ENCODE measurements at regions not wholly inside any gene's neighbourhood (a gene's known extent, or its start where the extent isn't known, plus 50 kb on each side); places are given as distances from the start of the nearest gene placed in this dataset.
"Not testable (repeated sequence)": the region's sequence is repeated elsewhere in the genome, so short reads cannot be mapped to it uniquely, and the experiment has no call there.

DNA sequence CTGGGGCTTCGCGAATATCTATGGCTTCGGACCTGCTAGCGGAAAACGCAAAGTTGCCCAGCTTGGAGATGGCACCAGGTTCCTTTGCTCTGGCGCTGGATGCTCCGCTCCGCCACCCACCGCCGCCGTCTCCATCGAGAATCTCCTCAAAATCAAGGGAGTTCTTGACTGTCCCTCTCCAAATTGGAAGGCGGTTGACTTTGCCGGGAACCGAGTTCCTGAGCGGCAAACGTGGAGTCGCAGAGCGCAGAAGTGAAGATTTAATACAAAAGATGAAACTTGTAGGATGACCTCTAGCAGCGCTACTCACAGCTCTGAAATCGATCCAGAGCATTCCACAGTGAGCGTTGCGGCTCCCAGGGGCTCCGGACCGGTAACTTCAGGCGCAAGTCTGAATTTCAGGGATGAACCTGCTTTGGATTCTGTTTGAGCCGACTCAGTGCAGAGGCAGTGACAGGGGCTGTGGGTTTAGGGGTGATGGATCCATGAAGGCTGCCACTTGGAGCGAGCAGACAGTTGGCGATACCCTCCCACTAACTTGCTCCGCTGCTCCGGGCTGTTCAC lies 1641.5 kb upstream of the C9orf72 start:
- Histone ChIP-seq H3K36me3 (ENCODE audit: control insufficient read depth in 3 of 3, insufficient read depth in 3 of 3, low read length in 3 of 3) (no peaks in the 10 kb centered on the region), H3K27ac (ENCODE audit: low read depth, low read length) (no peak overlapping the region), H3K9ac (ENCODE audit: low read depth in 1 of 3, low read length in 3 of 3) (no peak overlapping the region), H3K9me3 (ENCODE audit: control insufficient read depth in 3 of 3, low read length in 3 of 3) (no peaks in the 10 kb centered on the region), H3K27me3 (ENCODE audit: control insufficient read depth in 3 of 3, insufficient read depth in 3 of 3, low read length in 3 of 3) (peaks cover 37 to 47% (median 40%) of the 10 kb centered on the region in 3 donors), H3K4me1 (ENCODE audit: control insufficient read depth in 3 of 3, insufficient read depth in 3 of 3, low read length in 3 of 3) (peaks cover 4 to 9% (median 5%) of the 10 kb centered on the region in 3 donors), H3K4me3 (ENCODE audit: low read length in 3 of 3) (no peak overlapping the region)

DNA sequence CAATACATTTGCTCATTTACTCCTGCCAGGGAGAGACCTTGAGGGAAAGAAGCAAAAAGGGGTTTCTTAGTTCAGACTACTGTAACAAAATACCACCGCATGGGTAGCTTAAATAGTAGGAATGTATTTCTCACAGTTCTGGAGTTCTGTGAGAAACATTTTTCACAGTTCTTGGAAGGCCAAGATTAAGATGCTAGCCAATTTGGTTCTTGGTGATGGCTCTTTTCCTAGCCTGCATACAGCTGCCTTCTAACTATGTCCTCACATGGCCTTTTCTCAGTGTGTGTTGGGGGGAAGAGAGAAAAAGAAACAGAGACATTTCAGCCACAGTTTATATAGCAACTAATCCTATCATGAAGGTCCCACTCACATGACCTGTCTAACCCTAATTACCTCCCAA lies 1644.7 kb upstream of the C9orf72 start:
- Histone ChIP-seq H3K4me3 (ENCODE audit: low read length in 3 of 3) (no peak overlapping the region), H3K27me3 (ENCODE audit: control insufficient read depth in 3 of 3, insufficient read depth in 3 of 3, low read length in 3 of 3) (peaks cover 21 to 32% (median 23%) of the 10 kb centered on the region in 3 donors), H3K4me1 (ENCODE audit: control insufficient read depth in 3 of 3, insufficient read depth in 3 of 3, low read length in 3 of 3) (peaks cover 0 to 3% (median under 1%) of the 10 kb centered on the region in 3 donors), H3K27ac (ENCODE audit: low read depth, low read length) (no peak overlapping the region), H3K36me3 (ENCODE audit: control insufficient read depth in 3 of 3, insufficient read depth in 3 of 3, low read length in 3 of 3) (no peaks in the 10 kb centered on the region), H3K9me3 (ENCODE audit: control insufficient read depth in 3 of 3, low read length in 3 of 3) (no peaks in the 10 kb centered on the region), H3K9ac (ENCODE audit: low read depth in 1 of 3, low read length in 3 of 3) (no peak overlapping the region)

GRCh38 chr9:29220596-29221251 lies 1647.4 kb upstream of the C9orf72 start:
- Histone ChIP-seq H3K27ac (ENCODE audit: low read depth, low read length) (no peak overlapping the region), H3K9ac (ENCODE audit: low read depth in 1 of 3, low read length in 3 of 3) (no peak overlapping the region)

DNA sequence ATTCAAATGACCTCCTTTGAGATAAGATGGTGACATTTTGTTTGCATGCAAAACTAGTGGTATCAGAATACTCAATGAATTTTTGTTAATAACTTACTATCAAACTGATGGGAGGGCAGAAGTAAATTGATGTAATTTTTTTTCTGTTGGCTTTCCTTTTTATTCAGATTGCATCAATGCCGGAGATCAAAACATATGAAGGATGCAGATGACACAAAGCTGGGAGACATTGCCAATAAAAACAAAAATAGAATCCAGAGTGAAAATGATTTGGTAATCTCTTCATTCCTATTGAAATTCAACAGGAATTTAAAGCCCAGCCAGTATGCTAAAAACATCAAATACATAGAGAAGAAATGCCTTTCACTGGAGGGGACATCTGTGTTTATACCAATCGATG lies 1655.3 kb upstream of the C9orf72 start:
- no peaks in the 10 kb centered on the region for H3K27me3 ChIP-seq (ENCODE audit: control insufficient read depth in 3 of 3, insufficient read depth in 3 of 3, low read length in 3 of 3)
- no peak overlapping the region for H3K27ac ChIP-seq (ENCODE audit: low read depth, low read length)
- no peaks in the 10 kb centered on the region for H3K4me1 ChIP-seq (ENCODE audit: control insufficient read depth in 3 of 3, insufficient read depth in 3 of 3, low read length in 3 of 3)
- H3K4me3 ChIP-seq (ENCODE audit: low read length in 3 of 3) = no peak overlapping the region
- H3K36me3 ChIP-seq (ENCODE audit: control insufficient read depth in 3 of 3, insufficient read depth in 3 of 3, low read length in 3 of 3) = no peaks in the 10 kb centered on the region
- no peaks in the 10 kb centered on the region for H3K9me3 ChIP-seq (ENCODE audit: control insufficient read depth in 3 of 3, low read length in 3 of 3)
- no peak overlapping the region for H3K9ac ChIP-seq (ENCODE audit: low read depth in 1 of 3, low read length in 3 of 3)

More at GRCh38 chr9:29220596-29221251, 1647.4 kb upstream of the C9orf72 start:
- peaks cover 0 to 9% (median 3%) of the 10 kb centered on the region in 3 donors for H3K27me3 ChIP-seq (ENCODE audit: control insufficient read depth in 3 of 3, insufficient read depth in 3 of 3, low read length in 3 of 3)
- H3K4me1 ChIP-seq (ENCODE audit: control insufficient read depth in 3 of 3, insufficient read depth in 3 of 3, low read length in 3 of 3) = no peaks in the 10 kb centered on the region
- H3K9me3 ChIP-seq (ENCODE audit: control insufficient read depth in 3 of 3, low read length in 3 of 3) = no peaks in the 10 kb centered on the region
- no peaks in the 10 kb centered on the region for H3K36me3 ChIP-seq (ENCODE audit: control insufficient read depth in 3 of 3, insufficient read depth in 3 of 3, low read length in 3 of 3)
- no peak overlapping the region for H3K4me3 ChIP-seq (ENCODE audit: low read length in 3 of 3)

- H3K4me3 ChIP-seq (ENCODE audit: low read length in 3 of 3) = no peak overlapping the region
- no peak overlapping the region for H3K9ac ChIP-seq (ENCODE audit: low read depth in 1 of 3, low read length in 3 of 3)
- H3K27me3 ChIP-seq (ENCODE audit: control insufficient read depth in 3 of 3, insufficient read depth in 3 of 3, low read length in 3 of 3) = no peaks in the 10 kb centered on the region
- no peaks in the 10 kb centered on the region for H3K4me1 ChIP-seq (ENCODE audit: control insufficient read depth in 3 of 3, insufficient read depth in 3 of 3, low read length in 3 of 3)
- H3K27ac ChIP-seq (ENCODE audit: low read depth, low read length) = no peak overlapping the region
- no peaks in the 10 kb centered on the region for H3K9me3 ChIP-seq (ENCODE audit: control insufficient read depth in 3 of 3, low read length in 3 of 3)
- no peaks in the 10 kb centered on the region for H3K36me3 ChIP-seq (ENCODE audit: control insufficient read depth in 3 of 3, insufficient read depth in 3 of 3, low read length in 3 of 3)
These were observed 1657.7 kb upstream of the C9orf72 start for GRCh38 chr9:29230931-29231330.

DNA sequence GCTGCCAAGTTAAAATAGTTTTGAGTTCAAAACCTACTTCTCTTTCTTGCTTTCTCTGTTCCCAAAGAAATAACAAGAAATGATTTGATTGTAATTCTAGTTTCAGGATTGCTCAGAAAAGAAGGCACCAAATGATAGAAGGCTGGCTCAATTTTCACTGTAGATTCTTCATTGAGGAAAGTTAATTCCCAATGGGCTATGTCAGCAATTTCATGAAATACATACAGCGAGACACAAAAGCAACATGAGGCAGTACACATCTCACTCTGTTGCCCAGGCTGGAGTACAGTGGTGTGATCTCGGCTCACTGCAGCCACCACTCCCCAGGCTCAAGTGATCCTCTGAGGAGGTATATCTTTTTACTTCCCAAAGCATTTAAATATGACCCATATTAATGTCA lies 1659.9 kb upstream of the C9orf72 start:
- no peaks in the 10 kb centered on the region for H3K36me3 ChIP-seq (ENCODE audit: control insufficient read depth in 3 of 3, insufficient read depth in 3 of 3, low read length in 3 of 3)
- no peak overlapping the region for H3K4me3 ChIP-seq (ENCODE audit: low read length in 3 of 3)
- H3K27me3 ChIP-seq (ENCODE audit: control insufficient read depth in 3 of 3, insufficient read depth in 3 of 3, low read length in 3 of 3) = no peaks in the 10 kb centered on the region
- H3K27ac ChIP-seq (ENCODE audit: low read depth, low read length) = no peak overlapping the region
- H3K9me3 ChIP-seq (ENCODE audit: control insufficient read depth in 3 of 3, low read length in 3 of 3) = no peaks in the 10 kb centered on the region
- no peaks in the 10 kb centered on the region for H3K4me1 ChIP-seq (ENCODE audit: control insufficient read depth in 3 of 3, insufficient read depth in 3 of 3, low read length in 3 of 3)
- no peak overlapping the region for H3K9ac ChIP-seq (ENCODE audit: low read depth in 1 of 3, low read length in 3 of 3)

GRCh38 chr9:29241320-29241719 lies 1668.0 kb upstream of the C9orf72 start:
- H3K27me3 ChIP-seq (ENCODE audit: control insufficient read depth in 3 of 3, insufficient read depth in 3 of 3, low read length in 3 of 3) = no peaks in the 10 kb centered on the region

DNA sequence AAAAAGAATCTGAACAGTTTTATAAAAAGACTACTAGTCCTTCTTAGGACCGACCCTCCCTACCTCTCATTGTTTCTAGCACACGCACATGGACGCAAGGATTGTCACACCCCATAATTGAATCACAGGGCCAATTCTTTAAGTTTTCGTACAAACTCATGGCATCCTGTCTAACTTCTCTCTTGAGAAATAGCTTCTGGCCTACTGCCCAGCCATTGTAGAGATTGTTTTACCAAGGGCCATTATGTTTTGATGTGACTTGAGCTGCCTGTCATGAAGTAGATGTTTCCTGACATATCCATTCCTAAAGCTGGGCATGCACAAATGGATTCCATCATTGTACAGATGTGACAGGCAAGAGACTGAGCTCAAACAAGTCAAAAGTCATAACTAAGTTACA lies 1672.1 kb upstream of the C9orf72 start:
- no peak overlapping the region for H3K4me3 ChIP-seq (ENCODE audit: low read length in 3 of 3)

More at GRCh38 chr9:29241320-29241719, 1668.0 kb upstream of the C9orf72 start:
- no peaks in the 10 kb centered on the region for H3K36me3 ChIP-seq (ENCODE audit: control insufficient read depth in 3 of 3, insufficient read depth in 3 of 3, low read length in 3 of 3)
- H3K4me1 ChIP-seq (ENCODE audit: control insufficient read depth in 3 of 3, insufficient read depth in 3 of 3, low read length in 3 of 3) = no peaks in the 10 kb centered on the region
- H3K9ac ChIP-seq (ENCODE audit: low read depth in 1 of 3, low read length in 3 of 3) = no peak overlapping the region
- no peaks in the 10 kb centered on the region for H3K9me3 ChIP-seq (ENCODE audit: control insufficient read depth in 3 of 3, low read length in 3 of 3)
- H3K27ac ChIP-seq (ENCODE audit: low read depth, low read length) = no peak overlapping the region
- H3K4me3 ChIP-seq (ENCODE audit: low read length in 3 of 3) = no peak overlapping the region

GRCh38 chr9:29270400-29270799 lies 1697.1 kb upstream of the C9orf72 start:
- H3K27ac ChIP-seq (ENCODE audit: low read depth, low read length); H3K27me3 ChIP-seq (ENCODE audit: control insufficient read depth in 3 of 3, insufficient read depth in 3 of 3, low read length in 3 of 3); H3K9ac ChIP-seq (ENCODE audit: low read depth in 1 of 3, low read length in 3 of 3); H3K4me1 ChIP-seq (ENCODE audit: control insufficient read depth in 3 of 3, insufficient read depth in 3 of 3, low read length in 3 of 3); H3K36me3 ChIP-seq (ENCODE audit: control insufficient read depth in 3 of 3, insufficient read depth in 3 of 3, low read length in 3 of 3); H3K4me3 ChIP-seq (ENCODE audit: low read length in 3 of 3); H3K9me3 ChIP-seq (ENCODE audit: control insufficient read depth in 3 of 3, low read length in 3 of 3): not testable (repeated sequence)

More for the DNA sequence above, 1672.1 kb upstream of the C9orf72 start:
- Histone ChIP-seq H3K36me3 (ENCODE audit: control insufficient read depth in 3 of 3, insufficient read depth in 3 of 3, low read length in 3 of 3) (no peaks in the 10 kb centered on the region), H3K9me3 (ENCODE audit: control insufficient read depth in 3 of 3, low read length in 3 of 3) (no peaks in the 10 kb centered on the region), H3K4me1 (ENCODE audit: control insufficient read depth in 3 of 3, insufficient read depth in 3 of 3, low read length in 3 of 3) (no peaks in the 10 kb centered on the region), H3K27ac (ENCODE audit: low read depth, low read length) (no peak overlapping the region), H3K27me3 (ENCODE audit: control insufficient read depth in 3 of 3, insufficient read depth in 3 of 3, low read length in 3 of 3) (no peaks in the 10 kb centered on the region), H3K9ac (ENCODE audit: low read depth in 1 of 3, low read length in 3 of 3) (no peak overlapping the region)

GRCh38 chr9:29282121-29282520 lies 1708.8 kb upstream of the C9orf72 start:
- Histone ChIP-seq H3K27ac (ENCODE audit: low read depth, low read length) (no peak overlapping the region), H3K4me1 (ENCODE audit: control insufficient read depth in 3 of 3, insufficient read depth in 3 of 3, low read length in 3 of 3) (no peaks in the 10 kb centered on the region), H3K36me3 (ENCODE audit: control insufficient read depth in 3 of 3, insufficient read depth in 3 of 3, low read length in 3 of 3) (no peaks in the 10 kb centered on the region), H3K27me3 (ENCODE audit: control insufficient read depth in 3 of 3, insufficient read depth in 3 of 3, low read length in 3 of 3) (no peaks in the 10 kb centered on the region), H3K9ac (ENCODE audit: low read depth in 1 of 3, low read length in 3 of 3) (no peak overlapping the region), H3K9me3 (ENCODE audit: control insufficient read depth in 3 of 3, low read length in 3 of 3) (no peaks in the 10 kb centered on the region), H3K4me3 (ENCODE audit: low read length in 3 of 3) (no peak overlapping the region)

Data from skeletal muscle tissue (tissue), 3 donors.